Karpas-422 (cell line): ENCODE measurements at regions not wholly inside any gene's neighbourhood (a gene's known extent, or its start where the extent isn't known, plus 50 kb on each side); places are given as distances from the start of the nearest gene placed in this dataset.
"Not testable (repeated sequence)": the region's sequence is repeated elsewhere in the genome, so short reads cannot be mapped to it uniquely, and the experiment has no call there.

Source experiments
- DNase-seq: peaks from one replicate; pipeline ENCODE4 v3.0.0-alpha.2; 2015
- H2AFZ ChIP-seq: fragments of 200-600 bp; sonication (generic); 2 replicates; pipeline ENCODE4 v1.6.1; 2014; ENCODE audit warnings: antibody characterized with exemption, low read length, mixed read lengths
- H3K27ac ChIP-seq: fragments of 200-600 bp; sonication (generic); 2 replicates; pipeline ENCODE4 v1.5.1; 2014; ENCODE audit warnings: mild to moderate bottlenecking, low read length, moderate library complexity
- H3K27me3 ChIP-seq: fragments of 200-600 bp; sonication (generic); 2 replicates; pipeline ENCODE4 v1.6.1; 2014; ENCODE audit warnings: low read length, mixed read lengths
- H3K36me3 ChIP-seq: fragments of 200-600 bp; sonication (generic); 2 replicates; pipeline ENCODE4 v1.6.1; 2014; ENCODE audit warnings: low read length, mixed read lengths; ENCODE audit not compliant: insufficient read depth
- H3K4me1 ChIP-seq: fragments of 200-600 bp; sonication (generic); 2 replicates; pipeline ENCODE4 v1.6.1; 2014; ENCODE audit warnings: mild to moderate bottlenecking, low read length, mixed read lengths
- H3K4me2 ChIP-seq: fragments of 200-600 bp; sonication (generic); 2 replicates; pipeline ENCODE4 v1.6.1; 2014; ENCODE audit warnings: low read length, low read depth, mild to moderate bottlenecking; ENCODE audit not compliant: poor library complexity, severe bottlenecking
- H3K4me3 ChIP-seq: fragments of 200-600 bp; sonication (generic); 2 replicates; pipeline ENCODE4 v1.5.1; 2014; ENCODE audit warnings: mild to moderate bottlenecking, antibody characterized with exemption, low read length, mixed read lengths
- H3K79me2 ChIP-seq: fragments of 200-600 bp; sonication (generic); 2 replicates; pipeline ENCODE4 v1.6.1; 2014; ENCODE audit warnings: mild to moderate bottlenecking, low read length, mixed read lengths
- H3K9ac ChIP-seq: fragments of 200-600 bp; sonication (generic); 2 replicates; pipeline ENCODE4 v1.6.0; 2014; ENCODE audit warnings: low read length
- H3K9me2 ChIP-seq: fragments of 200-600 bp; sonication (generic), shearing (Covaris generic); replicated peaks from 2 replicates; pipeline ENCODE4 v1.6.0; 2014; ENCODE audit warnings: mild to moderate bottlenecking, low read length, moderate library complexity; ENCODE audit not compliant: insufficient read depth
- H3K9me3 ChIP-seq: fragments of 300-700, 200-600 bp; sonication (generic); 2 replicates; pipeline ENCODE4 v1.6.1; 2014; ENCODE audit warnings: low read length, mixed read lengths
- H4K20me1 ChIP-seq: fragments of 200-600 bp; sonication (generic); 2 replicates; pipeline ENCODE4 v1.6.1; 2014; ENCODE audit warnings: mild to moderate bottlenecking, antibody characterized with exemption, low read length, low read depth; ENCODE audit not compliant: insufficient read depth

GRCh38 chr4:17436047-17436749, 75.7 kb downstream of the QDPR start:
- not testable (repeated sequence) for H3K36me3 ChIP-seq, H4K20me1 ChIP-seq, H2AFZ ChIP-seq, H3K27ac ChIP-seq, H3K4me3 ChIP-seq, H3K4me1 ChIP-seq, H3K9me2 ChIP-seq, H3K9ac ChIP-seq, DNase-seq, H3K27me3 ChIP-seq, H3K4me2 ChIP-seq, H3K9me3 ChIP-seq, H3K79me2 ChIP-seq

DNA sequence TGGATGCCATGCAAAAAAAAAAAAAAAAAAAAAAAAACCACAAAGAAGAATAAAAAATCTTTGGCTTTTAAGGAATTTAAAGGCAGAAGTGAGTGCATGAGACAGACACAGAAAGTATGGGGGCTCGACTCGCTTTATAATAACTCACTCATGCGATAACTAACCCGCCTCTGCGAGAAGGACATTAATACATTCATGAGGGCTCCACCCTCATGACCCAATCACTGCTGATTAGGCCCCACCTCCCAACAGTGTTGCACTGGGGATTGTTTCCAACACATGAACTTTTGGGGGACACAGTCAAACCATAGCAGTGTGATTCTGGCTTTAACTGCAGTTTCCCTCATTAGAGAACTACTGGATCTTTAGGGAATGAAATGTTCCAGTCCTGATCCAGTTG, 78.1 kb downstream of the QDPR start:
- Histone ChIP-seq H3K4me2 (no peak overlapping the region), H3K4me1 (no peaks in the 10 kb centered on the region), H3K4me3 (no peak overlapping the region), H3K9ac (no peak overlapping the region), H3K79me2 (no peaks in the 10 kb centered on the region), H3K9me3 (no peaks in the 10 kb centered on the region), H4K20me1 (no peaks in the 10 kb centered on the region), H3K27ac (no peak overlapping the region), H3K27me3 (no peaks in the 10 kb centered on the region), H3K36me3 (no peaks in the 10 kb centered on the region), H2AFZ (no peak overlapping the region), H3K9me2 (no peaks in the 10 kb centered on the region)
- no peak for DNase-seq

DNA sequence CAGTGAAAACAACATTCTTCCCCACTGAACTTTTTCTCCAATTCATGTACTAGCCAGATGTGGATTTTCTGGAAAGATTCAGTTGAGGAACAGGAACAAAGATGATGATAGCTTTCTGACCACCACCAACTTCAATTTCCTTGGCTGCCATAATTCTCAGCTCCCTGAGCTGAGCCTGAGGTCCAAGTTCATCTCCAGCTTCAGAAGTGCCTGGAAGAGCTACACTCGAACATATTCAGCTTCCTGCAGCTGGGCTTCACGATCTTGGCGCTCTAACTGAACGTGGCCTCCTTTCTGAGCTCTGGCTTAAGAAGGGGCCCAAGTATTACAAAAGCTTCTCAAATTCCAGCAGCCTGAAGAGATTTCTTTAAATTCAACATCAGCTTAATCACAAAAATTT, 83.9 kb downstream of the QDPR start:
- Histone ChIP-seq H3K36me3 (no peaks in the 10 kb centered on the region), H3K4me1 (no peaks in the 10 kb centered on the region), H3K9ac (no peak overlapping the region), H3K27ac (no peak overlapping the region), H3K4me2 (no peak overlapping the region), H4K20me1 (no peaks in the 10 kb centered on the region), H3K27me3 (no peaks in the 10 kb centered on the region), H2AFZ (no peak overlapping the region), H3K9me3 (no peaks in the 10 kb centered on the region), H3K79me2 (no peaks in the 10 kb centered on the region), H3K9me2 (no peaks in the 10 kb centered on the region), H3K4me3 (no peak overlapping the region)
- DNase-seq, result no peak

- no peaks in the 10 kb centered on the region for H3K9me3 ChIP-seq
- H3K9me2 ChIP-seq, result no peaks in the 10 kb centered on the region
- no peak overlapping the region for H3K27ac ChIP-seq
- no peaks in the 10 kb centered on the region for H4K20me1 ChIP-seq
- no peak overlapping the region for H3K9ac ChIP-seq
- no peak for DNase-seq
- H3K36me3 ChIP-seq, result no peaks in the 10 kb centered on the region
- no peak overlapping the region for H3K4me2 ChIP-seq
- no peak overlapping the region for H3K4me3 ChIP-seq
- no peaks in the 10 kb centered on the region for H3K27me3 ChIP-seq
- no peaks in the 10 kb centered on the region for H3K4me1 ChIP-seq
- no peaks in the 10 kb centered on the region for H3K79me2 ChIP-seq
- H2AFZ ChIP-seq, result no peak overlapping the region
Observed at GRCh38 chr4:17426222-17426621, 85.7 kb downstream of the QDPR start.

DNA sequence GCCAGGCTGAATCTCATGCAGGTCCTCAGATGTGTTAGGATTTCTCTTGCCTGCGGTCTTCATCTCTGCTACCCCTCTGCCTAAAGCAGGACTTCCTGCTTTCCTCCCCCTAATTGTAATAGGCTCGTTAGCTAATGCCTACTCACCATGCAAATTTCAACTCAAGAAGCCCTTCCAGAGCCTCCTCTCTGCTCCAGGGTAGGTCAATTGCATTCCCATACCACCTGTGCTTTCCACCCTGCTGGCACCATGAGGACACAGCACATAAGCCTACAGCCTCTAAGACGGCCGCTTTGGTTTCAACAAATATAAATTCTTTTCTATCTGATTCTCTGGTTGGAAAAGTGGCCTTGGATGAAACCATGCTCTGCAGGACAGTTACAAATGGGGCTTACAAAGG, 93.9 kb downstream of the QDPR start:
- Histone ChIP-seq H3K27me3 (no peaks in the 10 kb centered on the region), H3K9me2 (no peaks in the 10 kb centered on the region), H3K4me2 (no peak overlapping the region), H2AFZ (no peak overlapping the region), H3K79me2 (no peaks in the 10 kb centered on the region), H3K4me1 (no peaks in the 10 kb centered on the region), H3K4me3 (no peak overlapping the region), H3K9me3 (no peaks in the 10 kb centered on the region; the same call in 1 of the 2 replicates), H3K36me3 (no peaks in the 10 kb centered on the region), H3K9ac (no peak overlapping the region), H4K20me1 (no peaks in the 10 kb centered on the region), H3K27ac (no peak overlapping the region)
- DNase-seq, result no peak

- Histone ChIP-seq H3K4me1 (no peaks in the 10 kb centered on the region), H3K27me3 (no peaks in the 10 kb centered on the region), H3K79me2 (no peaks in the 10 kb centered on the region), H3K4me2 (no peak overlapping the region), H3K9me2 (0 out of 2 replicates have a peak, but pooled peaks cover 3% of the 10 kb centered on the region), H3K4me3 (no peak overlapping the region), H2AFZ (no peak overlapping the region), H3K9me3 (no peaks in the 10 kb centered on the region; the same call in 1 of the 2 replicates), H4K20me1 (no peaks in the 10 kb centered on the region), H3K36me3 (no peaks in the 10 kb centered on the region), H3K9ac (no peak overlapping the region), H3K27ac (no peak overlapping the region)
- no peak for DNase-seq
Observed at GRCh38 chr4:17414392-17414791, 97.5 kb downstream of the QDPR start.

DNA sequence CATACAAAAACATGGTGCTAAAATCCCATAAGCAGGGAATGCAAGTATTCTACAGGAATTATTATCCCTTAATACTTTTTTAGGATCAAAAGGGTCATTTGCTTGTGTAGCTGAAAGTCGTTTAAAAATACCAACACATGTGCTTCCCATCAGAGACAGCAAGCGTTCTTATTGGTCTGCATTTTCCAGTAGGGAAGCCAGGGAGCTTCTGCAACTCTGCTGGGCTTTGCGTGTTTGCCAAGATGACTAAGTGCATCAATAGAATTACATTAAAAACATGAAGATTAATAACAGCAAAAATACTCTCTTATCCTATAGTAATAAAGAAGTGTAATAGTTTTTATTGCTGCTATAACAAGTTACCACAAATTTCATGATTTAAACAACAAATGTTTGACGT, 111.2 kb downstream of the QDPR start:
- H3K27ac ChIP-seq, result no peak overlapping the region
- H3K9me3 ChIP-seq, result no peaks in the 10 kb centered on the region
- H3K79me2 ChIP-seq, result no peaks in the 10 kb centered on the region
- no peaks in the 10 kb centered on the region for H3K4me1 ChIP-seq
- no peak overlapping the region for H3K9ac ChIP-seq
- H3K4me3 ChIP-seq, result no peak overlapping the region
- no peak overlapping the region for H3K4me2 ChIP-seq
- DNase-seq, result no peak
- H2AFZ ChIP-seq, result no peak overlapping the region
- no peaks in the 10 kb centered on the region for H3K27me3 ChIP-seq
- H4K20me1 ChIP-seq, result no peaks in the 10 kb centered on the region
- H3K36me3 ChIP-seq, result no peaks in the 10 kb centered on the region
- no peaks in the 10 kb centered on the region for H3K9me2 ChIP-seq

DNA sequence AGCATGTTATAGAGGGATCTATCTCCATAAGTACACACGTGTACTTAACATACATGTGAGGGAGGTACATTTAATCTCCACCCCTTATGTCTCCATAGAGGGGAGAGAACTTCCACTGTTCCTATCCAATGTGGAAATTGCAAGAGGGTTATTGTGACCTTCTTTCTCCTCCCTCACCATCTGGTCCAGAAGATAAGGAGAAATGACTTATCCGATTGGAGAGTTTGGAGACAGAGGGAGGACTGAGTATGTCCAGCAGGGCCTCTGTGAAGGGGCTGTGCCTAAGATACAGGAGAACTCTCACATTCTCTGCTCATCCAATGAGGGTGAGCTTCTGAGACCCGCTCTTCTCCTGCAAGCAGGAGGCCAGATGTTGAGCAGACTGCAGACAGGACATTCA, 113.1 kb downstream of the QDPR start:
- H3K4me1 ChIP-seq, result no peaks in the 10 kb centered on the region
- H3K9me2 ChIP-seq, result no peaks in the 10 kb centered on the region
- no peaks in the 10 kb centered on the region for H3K36me3 ChIP-seq
- H3K9me3 ChIP-seq, result no peaks in the 10 kb centered on the region
- H3K4me2 ChIP-seq, result no peak overlapping the region
- no peak for DNase-seq
- H4K20me1 ChIP-seq, result no peaks in the 10 kb centered on the region
- H3K9ac ChIP-seq, result no peak overlapping the region
- H3K27me3 ChIP-seq, result no peaks in the 10 kb centered on the region
- no peak overlapping the region for H2AFZ ChIP-seq
- H3K4me3 ChIP-seq, result no peak overlapping the region
- H3K27ac ChIP-seq, result no peak overlapping the region
- H3K79me2 ChIP-seq, result no peaks in the 10 kb centered on the region

GRCh38 chr4:17398035-17398434, 113.9 kb downstream of the QDPR start:
- Histone ChIP-seq H4K20me1 (no peaks in the 10 kb centered on the region), H3K4me1 (no peaks in the 10 kb centered on the region), H3K4me3 (no peak overlapping the region), H3K27ac (no peak overlapping the region), H3K79me2 (no peaks in the 10 kb centered on the region), H3K27me3 (no peaks in the 10 kb centered on the region), H3K9me2 (no peaks in the 10 kb centered on the region), H3K36me3 (no peaks in the 10 kb centered on the region), H2AFZ (no peak overlapping the region), H3K9me3 (no peaks in the 10 kb centered on the region), H3K4me2 (no peak overlapping the region), H3K9ac (no peak overlapping the region)
- DNase-seq, result no peak
